GM10847 (cell line): ENCODE measurements at regions not wholly inside any gene's neighbourhood (a gene's known extent, or its start where the extent isn't known, plus 50 kb on each side); places are given as distances from the start of the nearest gene placed in this dataset.

Source experiments
- POLR2A ChIP-seq: IDR thresholded peaks from 2 replicates; pipeline ENCODE4 v1.6.1; 2011; ENCODE audit not compliant: insufficient read length; ENCODE audit errors: extremely low read depth

DNA sequence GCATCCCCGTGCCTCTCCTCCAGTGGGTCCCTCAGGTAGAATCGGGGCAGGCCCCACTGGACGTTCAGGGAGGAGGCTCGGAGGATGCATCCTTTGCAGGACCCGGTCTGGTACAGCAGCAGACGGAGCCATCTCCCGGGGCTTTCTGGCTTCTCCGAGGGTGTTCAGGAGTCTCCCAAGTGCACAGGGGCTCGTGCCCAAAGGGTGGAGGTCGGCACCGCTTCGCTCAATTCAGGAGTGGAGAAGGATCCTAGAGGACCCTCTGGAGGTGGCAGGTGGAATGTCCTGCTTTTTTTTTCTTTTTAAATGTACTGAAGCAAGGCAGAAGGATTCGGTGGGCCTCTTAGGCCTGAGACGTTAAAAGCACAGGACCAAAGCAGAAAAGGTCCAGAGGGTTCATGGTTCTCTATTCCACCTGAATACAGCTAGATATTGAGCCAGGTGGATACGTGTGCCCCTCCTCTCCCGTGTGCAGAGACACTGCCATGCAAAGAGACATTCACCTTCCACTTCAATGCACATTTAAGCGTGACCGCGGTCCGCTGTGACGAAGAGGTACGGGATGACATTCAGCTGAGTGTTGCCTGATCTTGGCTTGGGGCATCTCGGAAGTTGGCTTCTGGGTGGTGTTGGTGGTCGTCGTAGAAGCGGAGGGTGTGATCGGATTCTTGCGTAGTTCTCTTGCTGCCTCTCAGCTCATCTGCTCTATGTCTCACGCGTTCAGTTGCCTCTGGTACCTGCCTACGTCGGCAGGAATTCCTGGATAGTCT lies 281.2 kb upstream of the AGTR2 start:
- TF ChIP-seq POLR2A: no peak

GRCh38 chrX:115892056-115892708 lies 278.4 kb upstream of the AGTR2 start:
- TF ChIP-seq POLR2A: no peak

- TF ChIP-seq POLR2A: no peak
These were observed 277.5 kb upstream of the AGTR2 start for GRCh38 chrX:115892787-115893671.

DNA sequence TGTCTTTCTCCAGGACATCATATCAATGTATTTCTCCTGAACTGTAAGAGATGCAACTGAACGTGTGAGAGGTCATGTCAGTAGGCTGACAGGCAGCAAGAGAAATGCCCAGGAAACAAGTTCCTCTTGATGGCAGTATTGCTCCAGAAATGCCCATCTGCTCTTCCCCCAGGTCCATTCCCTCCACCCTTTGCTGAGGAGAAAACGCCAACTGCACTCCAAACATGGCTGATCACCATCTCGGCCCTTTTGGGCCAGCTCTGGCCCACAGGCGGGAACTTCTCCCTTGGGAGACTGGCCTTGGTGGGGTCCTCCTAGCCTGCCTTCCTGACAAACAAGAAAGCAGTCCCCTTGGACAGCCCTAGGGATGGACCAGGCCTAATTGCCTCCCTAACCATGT lies 276.5 kb upstream of the AGTR2 start:
- TF ChIP-seq POLR2A: no peak

GRCh38 chrX:115895678-115896329 lies 274.7 kb upstream of the AGTR2 start:
- no peak for TF ChIP-seq POLR2A

DNA sequence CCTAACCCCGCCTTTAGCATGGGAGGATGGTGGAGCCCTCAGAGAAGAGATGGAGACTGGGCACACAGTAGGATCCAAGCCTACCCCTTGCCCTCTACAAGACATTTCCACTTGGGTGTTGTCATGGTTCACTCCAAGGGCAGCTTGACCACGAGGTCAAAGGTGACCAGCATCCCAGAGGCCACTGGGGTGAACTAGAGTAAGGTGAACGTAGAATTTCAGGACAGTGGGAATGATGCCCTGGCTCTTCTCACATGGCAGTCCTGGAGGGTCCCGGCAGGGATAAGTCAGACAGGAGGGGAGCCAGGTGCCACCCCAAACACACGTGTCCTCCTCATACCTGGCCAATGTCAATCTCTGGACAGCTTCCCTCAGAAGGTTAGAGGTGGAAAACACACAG lies 274.2 kb upstream of the AGTR2 start:
- no peak for TF ChIP-seq POLR2A

DNA sequence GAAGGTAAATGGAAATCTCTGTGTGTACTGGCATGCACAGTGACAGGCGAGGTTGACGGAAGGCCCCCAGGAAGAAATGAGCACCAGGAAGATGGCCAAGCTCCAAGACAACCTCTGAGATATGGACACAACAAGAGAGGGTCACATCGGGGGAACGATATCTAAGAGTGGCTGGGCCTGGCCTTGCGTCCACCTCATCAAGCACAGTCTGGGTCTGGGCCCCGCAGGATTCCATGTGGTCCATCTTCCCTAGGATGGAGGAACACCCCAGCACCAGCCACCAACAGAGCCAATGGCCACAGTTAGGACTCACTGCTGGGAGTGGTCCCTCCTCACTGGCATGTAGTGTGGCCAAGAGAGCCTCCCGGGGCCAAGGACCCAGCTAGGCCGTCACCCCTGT lies 272.6 kb upstream of the AGTR2 start:
- no peak for TF ChIP-seq POLR2A

DNA sequence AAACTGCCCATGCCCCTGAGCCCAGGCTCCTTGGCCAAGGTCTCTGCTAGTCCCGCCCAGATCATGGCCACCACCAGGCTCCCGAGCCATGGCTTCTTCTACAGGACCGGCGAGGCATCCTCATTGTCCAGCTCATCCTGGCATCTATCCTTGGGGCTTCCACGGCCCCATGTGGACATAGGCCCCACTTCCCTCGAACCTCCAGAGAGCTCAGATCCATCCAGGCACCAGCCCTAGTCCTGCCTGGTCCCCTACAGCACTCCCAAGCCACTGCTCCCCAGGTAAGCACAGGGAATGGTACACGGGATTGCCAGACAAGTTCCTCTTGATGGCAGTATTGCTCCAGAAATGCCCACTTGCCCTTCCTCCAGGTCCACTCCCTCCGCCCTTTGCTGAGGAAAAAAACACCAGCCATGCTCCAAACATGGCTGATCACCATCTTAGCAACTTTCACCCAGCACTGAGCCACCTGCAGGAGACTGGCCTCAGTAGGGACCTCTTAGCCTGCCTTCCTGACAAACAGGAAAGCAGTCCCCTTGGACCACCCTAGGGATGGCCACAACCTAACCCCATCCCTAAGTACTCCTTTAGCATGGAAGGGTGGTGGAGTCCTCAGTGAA lies 272.1 kb upstream of the AGTR2 start:
- no peak for TF ChIP-seq POLR2A

DNA sequence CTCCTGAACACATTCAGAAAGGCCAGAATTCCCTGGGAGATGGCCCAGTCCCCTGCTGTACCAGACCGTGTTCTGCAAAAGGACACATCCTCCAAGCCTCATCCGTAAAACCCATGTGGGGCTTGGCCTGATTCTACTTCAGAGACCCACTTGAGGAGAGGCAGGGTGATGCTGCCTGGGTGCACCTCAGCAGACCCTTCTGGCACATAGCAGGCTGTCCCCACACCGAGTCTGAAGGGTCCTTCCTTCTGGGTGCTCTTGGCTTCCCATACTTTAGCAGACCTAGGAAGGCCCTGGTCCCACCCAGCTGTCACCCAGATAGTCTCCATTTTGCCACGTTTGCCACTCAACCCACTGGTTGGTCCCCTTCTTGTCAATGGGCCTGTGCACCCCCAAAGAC lies 270.1 kb upstream of the AGTR2 start:
- no peak for TF ChIP-seq POLR2A

- no peak for TF ChIP-seq POLR2A
These were observed 269.3 kb upstream of the AGTR2 start for GRCh38 chrX:115901241-115901640.

DNA sequence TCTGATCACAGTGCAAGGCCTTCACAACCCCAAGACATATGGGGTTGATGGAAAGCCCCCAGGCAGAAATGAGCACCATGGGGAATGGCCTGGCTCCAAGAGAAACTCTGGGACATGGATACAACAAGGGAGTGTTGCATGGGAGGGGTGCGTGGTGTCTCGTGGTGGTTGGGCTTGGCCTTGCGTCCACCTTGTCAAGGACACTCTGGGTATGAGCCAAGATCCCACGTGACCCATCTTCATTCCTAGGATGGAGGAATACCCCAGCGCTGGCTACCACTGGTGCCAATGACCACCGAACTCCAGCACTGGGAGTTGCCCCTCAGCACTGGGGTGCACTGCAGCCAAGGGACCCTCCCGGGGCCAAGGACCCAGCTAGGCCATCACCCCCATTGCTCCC lies 267.5 kb upstream of the AGTR2 start:
- no peak for TF ChIP-seq POLR2A

- no peak for TF ChIP-seq POLR2A
These were observed 264.3 kb upstream of the AGTR2 start for GRCh38 chrX:115906276-115906675.

DNA sequence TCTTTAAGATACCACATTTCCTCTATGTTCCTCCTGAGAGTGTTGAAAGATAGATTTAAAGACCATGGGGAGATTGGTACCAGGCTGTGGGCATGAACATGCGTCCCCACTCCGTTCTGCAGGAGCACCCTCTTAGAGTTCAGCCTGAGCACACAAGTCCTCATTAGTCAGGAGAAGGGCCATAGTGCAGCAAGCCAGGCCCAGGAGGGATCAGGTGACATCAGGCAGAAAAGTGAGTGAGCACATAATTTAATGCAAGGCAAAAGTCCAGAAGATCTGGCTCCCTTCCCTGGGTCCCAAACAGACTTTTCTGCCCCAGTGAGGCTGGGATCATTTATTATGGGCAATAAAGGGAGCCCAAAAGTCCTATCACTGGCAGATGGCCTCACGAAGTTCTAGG lies 263.7 kb upstream of the AGTR2 start:
- no peak for TF ChIP-seq POLR2A

DNA sequence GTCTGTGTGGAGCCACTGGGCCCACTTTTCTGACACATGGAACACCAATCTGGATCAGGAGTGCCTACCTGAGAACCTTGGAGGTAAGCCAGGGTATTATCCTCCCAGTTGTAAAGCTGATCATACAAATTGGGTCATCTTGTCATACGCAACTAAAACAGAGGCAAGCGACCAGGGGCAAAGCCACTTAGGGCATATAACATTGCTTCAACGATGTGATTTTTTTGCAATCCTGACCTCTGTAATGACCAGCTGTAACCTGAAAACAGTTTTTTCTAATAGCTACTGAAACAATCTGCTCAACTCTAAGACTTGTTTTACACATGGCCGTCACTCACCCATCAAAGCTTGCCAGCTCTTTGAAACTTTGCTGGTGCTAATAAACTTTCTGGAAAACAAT lies 261.5 kb upstream of the AGTR2 start:
- no peak for TF ChIP-seq POLR2A

GRCh38 chrX:115911967-115912366 lies 258.6 kb upstream of the AGTR2 start:
- TF ChIP-seq POLR2A: no peak
